ENCODE measurements at regions not wholly inside any gene's neighbourhood (a gene's known extent, or its start where the extent isn't known, plus 50 kb on each side); places are given as distances from the start of the nearest gene placed in this dataset.
"Not testable (repeated sequence)": the region's sequence is repeated elsewhere in the genome, so short reads cannot be mapped to it uniquely, and the experiment has no call there.

DNA sequence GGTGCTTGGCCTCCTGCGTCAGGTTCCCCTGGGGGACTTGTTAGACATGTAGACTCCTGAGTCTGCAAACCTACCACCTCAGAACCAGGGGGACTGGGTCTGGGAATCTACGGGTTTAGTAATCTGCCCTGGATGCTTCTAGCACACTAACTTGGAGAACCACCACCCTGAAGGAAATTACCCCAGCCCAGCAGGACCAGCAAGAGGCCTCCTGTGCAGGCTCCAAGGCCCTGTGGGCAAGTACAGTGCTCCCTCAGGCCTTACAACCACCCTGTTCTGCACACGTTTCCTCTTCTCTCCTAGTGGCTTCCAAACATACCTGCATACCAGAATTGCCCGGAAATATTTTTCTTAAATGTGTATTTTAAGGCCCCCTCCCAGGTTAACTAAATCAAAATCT, 423.0 kb downstream of the FUT8 start:
- DNase-seq: no peak

DNA sequence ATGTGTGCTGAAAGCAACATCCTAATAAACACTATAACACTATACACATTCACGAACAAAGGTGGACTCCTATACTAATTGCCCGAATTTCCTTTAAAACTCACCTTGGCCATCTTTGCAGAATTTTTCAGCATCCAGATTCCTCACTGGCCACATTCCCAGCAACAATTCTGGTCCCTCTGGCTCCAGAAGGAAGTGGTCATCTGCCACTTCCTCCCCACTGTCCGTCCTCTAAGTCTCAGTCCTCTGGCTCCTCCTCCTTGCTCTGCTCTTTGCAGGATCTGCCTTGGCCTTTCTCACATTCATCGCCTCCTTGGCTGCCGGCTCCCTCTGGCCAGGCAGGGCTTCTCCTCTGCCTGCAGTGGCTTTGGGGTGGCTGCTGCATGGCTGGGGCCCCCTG, 426.0 kb downstream of the FUT8 start:
- no peak for DNase-seq

DNA sequence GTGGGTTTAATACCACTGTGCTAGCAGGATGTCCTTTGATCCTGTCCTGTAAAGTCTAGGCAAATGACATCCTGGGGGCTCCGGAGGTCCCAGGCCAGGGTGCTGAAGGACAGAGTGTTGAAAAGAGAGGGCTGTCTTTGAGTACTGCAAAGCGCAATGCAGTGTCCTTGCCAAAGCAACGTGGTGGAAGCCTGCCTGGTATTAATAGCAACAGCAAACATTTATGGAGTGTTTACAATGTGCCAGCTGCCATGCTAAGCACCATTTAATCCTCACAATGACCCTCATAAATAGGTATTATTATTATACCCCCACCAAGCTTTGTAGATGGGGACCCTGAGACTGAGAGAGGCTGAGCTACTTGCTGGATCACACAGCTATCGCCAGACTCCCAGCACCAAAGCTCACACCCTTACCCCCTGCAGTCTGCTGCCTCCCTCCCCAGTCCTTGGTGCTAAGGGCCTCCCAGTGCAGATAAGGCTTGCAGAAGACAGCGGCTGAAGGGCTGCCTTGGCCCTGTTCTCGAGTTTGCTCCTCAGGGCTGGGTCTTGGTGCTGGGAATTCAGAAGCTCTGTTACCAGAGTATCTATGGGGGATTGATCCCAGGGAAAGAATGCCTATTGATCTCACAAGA, 427.7 kb downstream of the FUT8 start:
- no peak for DNase-seq

DNA sequence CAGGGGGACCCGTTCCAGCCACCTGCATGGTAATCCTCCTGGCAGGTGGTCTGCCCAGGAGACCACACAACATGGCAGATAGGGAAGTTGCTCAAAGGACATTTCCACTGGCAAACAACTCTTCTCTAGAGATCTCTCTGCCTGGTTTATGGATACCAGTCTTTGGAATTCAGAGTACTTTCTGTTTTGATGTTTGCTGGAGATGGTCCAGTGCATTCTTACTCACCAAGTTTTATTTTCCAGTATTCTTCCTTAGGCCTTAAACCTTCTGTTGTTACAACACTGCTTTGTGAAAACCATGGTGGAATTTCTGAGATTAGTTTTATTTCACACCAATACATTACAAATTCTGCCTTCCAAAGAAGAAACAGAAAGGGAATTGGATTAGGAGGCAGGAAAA, 428.3 kb downstream of the FUT8 start:
- DNase-seq: no peak

DNA sequence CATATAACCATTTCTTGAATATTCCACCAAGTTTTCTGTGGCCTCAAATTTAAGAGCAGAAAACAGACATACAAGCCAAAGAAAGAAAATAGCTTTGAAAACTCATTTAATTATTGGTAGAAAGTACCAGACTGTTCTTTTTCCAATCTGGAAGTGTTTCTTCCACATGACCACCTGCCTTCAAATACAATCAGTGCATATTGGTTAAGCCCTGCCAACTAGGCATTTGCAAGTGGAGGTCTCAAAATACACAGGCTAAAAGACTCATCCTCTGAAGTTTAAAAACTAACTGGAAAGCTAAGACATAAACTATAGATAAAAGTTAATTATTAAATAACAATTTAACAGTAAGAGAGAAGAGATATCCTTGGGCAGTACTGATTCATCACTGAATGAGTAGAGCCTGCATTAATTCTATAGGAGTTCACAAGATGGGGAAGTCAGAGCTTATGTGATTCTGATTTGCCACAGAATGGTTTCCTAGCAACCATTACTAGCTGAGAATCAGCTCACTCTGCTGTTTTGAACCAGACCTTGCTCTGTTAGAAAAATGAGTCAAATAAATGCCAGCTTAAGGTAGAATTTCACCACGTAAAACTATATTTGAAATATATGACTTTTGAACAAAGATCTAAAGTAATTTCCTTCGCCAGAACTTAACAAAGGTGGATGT, 433.8 kb downstream of the FUT8 start:
- no peak for DNase-seq

DNA sequence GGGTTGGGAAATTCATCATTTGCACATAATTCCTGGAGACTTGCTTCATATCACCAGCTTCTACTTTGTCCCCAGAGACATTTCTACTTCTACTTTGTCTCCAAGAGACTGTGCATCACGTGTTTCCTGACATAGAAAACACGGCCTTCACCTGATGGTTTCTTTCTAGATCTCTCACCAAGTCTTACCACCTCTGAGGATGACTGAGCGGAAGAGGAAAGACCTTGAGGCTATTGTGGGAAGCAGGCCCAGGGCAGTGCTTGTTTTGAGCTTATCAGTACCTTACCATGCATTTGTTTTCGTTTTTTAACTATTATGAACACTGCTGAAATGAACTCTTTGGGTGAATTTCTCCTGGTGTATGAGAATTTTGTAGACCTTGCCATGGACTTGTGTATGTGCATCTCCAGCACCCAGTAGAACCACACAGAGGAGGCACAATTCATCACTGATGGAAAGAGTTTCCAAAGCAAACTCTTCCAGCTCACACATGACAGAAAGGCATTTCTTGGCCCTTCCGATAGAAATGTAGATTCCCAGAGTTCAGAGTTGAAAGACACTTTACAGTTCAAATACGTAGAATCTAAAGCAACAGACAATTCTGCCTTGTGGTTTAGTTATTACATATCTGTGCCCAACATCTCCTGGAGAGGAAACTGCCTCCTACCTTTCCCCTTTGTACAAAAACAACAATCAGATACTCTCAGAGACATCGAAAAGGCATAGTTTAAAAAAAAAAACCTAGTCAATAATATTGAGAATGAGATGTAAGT, 434.7 kb downstream of the FUT8 start:
- peak; percentile 45 for DNase-seq

DNA sequence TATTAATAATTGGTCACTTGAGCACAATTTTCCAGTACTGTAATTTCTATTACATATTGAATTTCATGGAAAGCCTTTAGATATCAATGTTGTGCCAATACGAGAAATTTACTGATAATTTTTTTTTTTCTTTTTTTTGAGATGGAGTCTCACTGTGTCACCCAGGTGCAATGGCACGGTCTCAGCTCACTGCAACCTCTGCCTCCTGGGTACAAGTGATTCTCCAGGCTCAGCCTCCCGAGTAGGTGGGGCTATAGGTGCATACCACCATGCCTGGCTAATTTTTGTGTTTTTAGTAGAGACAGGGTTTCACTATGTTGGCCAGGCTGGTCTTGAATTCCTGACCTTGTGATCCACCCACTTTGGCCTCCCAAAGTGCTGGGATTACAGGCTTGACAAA, 435.4 kb downstream of the FUT8 start:
- not testable (repeated sequence) for DNase-seq

DNA sequence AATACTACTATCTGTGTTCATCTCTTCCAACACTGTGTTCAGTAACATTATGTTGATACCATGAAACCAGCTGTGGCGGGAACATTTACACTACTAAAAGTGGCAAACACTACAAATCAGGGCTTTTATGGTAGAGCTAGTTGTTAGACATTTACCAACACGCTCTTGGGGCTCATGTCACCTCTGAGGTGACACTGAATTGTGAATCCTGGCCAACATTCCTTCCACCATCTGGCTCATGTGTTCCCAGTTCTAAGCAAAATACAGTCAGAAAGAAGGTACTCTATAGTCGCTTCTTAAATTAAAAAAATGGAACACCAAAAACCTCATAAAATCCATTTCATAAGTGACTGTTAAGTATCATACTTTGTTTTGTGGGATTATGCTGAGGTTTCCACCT, 436.6 kb downstream of the FUT8 start:
- no peak for DNase-seq

DNA sequence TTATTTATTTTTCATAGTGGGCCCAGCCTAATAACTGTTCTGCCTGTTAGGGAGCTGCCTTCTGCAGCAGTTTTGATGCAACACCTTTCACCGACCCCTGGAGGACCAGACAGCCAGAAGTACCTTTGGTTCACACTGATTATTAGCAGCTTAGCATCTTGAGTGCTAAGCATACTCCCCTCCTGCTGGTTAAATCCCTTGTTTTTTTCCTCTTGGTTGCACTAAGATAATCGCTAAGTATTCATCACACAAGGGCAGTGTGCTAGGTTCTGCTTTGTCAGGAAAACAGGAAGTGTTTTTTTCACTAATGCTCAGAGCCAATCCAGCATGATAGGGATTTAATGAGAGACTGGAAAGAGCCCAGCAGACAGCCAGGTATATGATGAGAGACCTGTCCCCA, 437.0 kb downstream of the FUT8 start:
- DNase-seq: no peak

DNA sequence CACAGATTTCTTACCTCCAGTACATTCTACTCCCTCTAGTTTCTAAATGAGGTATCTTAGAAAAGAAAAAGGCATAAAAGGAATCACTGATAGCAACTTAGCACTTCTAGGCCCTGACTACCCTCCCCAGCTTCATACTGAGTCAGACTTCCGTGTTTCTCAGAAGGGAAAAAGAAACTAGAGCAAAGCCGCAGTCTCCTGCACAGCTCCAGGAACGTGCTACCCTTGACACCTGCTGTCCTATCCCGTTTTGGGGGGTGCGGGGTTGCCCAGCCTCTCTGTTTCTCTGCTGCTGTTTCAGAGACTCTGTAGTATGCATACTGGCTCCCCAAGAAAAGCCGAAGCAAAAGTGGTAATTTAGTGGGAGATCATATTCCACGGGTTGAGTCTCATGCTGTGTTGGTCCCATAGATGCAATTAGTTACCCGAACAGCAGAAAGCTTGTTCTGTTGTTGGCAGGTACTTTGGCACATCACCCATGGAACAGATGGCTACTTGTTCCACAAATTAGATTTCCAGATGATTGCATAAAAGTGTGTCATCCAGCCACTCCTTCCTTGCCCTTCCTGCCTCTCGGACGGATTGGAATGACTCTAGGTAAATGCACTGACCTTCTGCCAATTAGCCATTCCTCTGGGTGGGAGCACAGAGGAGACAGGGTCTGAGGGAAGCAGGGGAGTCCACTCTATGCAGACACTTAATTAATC, 438.1 kb downstream of the FUT8 start:
- DNase-seq: peak; percentile 65

DNA sequence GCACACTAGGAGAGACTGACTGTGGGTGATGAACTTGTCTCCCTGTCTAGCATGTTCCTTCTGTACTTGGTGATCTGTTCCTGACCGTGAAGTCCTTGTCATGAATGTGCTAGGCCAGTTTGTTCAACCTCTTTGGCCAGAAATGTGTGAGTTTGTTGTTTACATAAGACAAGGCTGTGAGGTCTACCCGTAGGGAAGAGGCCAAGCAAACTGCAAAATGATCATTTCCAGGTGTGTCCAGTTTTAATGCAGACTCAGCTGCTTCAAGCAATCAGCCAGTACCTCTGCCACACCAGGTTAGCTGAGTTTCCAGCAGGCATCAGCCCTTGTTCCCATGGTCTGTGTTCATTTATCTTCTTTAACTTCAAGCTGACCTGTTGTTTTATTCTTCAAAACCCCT, 440.2 kb downstream of the FUT8 start:
- DNase-seq: no peak

DNA sequence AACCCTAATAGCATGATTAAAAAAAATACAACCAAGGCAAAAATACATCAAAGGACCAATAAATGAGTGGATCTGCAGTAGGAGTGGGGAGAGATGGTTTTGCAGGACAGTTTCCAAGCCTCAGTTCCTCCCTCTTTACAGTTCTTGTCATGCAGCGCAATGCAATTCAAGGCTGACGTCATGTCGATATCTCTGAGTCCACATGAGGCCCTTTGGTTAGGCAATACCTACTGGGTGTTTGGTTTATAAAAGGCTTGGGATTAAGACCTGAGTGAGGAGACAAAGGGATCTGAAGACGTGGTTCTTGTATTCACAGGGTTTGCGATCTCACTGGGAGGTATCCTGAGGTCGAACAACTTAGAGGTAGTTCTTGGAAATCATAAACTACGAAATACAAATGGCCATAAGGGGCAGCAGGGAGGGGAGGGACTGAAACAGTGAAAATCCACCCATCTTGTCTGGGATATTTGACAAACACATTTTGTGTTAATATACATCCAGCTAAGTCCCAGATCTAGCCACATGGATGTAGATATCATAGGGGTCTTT, 441.0 kb downstream of the FUT8 start:
- no peak for DNase-seq

DNA sequence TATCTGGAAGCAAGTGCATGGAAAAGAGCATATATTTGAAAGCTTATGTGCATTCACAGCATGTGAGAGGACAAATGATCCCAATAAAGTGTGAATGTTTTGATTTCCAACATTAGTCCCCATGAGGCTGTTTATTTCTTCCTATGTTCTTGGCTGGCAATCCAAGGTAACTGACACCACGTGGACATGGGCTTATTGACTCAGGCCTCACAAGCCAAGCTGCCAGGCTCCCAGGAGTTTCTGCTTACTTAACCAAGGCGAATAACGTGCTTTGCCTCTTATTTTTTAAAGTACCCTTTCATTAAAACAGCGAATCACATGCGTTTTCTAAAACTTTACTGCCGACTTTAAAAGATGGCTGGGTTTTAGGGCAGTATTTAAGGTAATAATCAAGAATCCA, 441.7 kb downstream of the FUT8 start:
- no peak for DNase-seq

DNA sequence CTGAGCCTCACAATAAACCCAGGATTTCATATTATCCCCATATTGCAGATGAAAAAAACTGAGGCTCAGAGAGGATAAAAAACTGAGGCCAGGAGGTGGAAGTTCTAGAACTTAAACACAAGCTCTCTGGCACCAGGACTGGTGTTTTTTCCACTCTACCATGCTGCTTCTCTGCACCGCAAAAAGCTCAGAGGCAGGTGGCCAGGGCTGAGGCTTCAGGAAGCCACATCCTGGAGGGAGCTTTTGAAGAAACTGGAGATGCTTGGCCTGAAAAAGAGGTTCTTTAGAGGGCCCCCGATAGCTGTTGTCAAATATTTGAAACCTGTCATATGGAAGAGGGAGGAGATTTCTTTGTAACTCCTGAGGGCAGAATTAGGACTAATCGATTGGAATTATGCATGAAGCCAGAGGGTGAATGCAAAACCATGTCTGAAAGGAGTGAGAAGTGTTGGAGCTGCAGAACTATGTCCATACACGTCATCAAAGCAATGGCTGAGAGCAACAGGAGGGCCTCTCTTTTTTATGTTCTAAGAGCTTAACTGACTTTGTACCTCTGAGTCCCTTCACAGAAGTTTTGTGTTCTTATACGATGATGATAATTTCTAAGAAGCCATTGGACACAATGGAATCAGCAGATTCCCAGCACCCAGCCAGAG, 448.6 kb downstream of the FUT8 start:
- no peak for DNase-seq

DNA sequence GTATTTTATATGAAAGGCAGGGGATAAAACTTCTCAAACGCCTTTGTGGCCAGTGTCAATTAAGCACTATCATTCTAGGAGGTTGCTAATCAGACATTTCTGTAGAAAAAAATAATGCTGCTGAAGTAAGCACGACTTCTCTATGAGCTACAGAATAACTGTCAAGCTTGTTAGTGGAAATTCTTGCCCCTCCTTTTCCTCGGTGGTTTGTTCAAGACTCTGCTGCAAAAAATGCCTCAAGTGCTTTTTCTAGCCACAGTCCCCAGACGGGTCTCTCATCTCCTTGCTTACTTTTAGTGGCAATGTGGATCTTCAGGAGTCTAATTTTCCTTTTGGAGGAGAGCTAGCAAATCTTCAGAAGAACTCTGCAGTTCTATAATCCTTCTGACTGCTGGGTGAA, 452.0 kb downstream of the FUT8 start:
- DNase-seq: no peak

DNA sequence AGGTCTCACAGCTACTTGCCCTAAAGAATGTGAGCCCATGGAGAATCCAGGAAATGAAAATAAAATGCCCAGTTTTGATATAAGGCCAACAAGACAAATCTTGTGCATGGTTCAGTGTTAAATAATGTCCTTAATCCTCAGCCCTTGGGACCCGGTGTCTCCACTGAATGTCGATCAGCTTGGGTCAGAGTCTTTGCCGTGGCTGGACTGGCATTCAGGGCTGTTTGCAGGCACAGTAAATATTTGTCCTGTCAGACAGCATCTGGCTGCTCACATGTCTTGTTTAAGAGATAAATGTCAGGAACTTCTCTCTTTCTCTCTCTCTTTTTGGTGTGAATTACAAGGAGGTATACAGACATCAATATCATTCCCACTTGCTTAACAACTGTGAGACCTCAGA, 452.5 kb downstream of the FUT8 start:
- no peak for DNase-seq

DNA sequence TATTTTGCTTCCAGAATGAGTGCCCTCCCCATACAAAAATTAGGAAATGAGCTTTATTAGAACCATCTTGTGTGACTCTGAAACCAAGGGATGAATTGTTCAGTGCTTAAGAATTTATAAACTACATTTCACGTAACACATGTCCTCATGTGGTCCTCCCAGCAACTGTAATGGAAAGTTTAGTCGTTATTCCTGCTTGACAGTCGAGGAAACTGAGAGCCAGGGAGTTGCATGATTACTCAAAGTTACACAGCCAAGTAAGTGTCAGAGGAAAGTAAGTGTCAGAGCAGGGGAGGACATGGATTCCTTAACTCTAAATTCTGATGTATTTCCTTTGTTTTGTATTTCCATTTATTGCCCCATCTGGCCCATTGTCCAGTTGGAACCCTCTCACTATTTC, 453.9 kb downstream of the FUT8 start:
- DNase-seq: no peak

DNA sequence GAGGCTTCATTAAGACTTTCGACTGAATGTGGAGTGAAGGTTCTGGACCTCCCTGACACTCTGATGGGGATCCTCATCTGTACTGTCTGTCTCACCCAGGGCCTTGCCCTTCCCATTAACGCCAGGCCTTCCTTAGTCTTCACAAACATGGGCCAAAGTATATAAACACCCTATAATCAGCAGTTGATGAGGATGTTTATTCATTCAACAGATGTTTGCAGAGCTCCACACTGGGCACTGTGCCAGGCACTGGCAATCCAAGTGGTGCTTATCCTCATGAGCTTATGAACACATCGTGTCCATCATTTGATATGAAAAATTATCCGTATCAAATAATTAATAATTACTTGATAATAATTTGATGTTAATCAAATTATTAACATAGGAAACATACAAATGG, 454.4 kb downstream of the FUT8 start:
- DNase-seq: no peak

DNA sequence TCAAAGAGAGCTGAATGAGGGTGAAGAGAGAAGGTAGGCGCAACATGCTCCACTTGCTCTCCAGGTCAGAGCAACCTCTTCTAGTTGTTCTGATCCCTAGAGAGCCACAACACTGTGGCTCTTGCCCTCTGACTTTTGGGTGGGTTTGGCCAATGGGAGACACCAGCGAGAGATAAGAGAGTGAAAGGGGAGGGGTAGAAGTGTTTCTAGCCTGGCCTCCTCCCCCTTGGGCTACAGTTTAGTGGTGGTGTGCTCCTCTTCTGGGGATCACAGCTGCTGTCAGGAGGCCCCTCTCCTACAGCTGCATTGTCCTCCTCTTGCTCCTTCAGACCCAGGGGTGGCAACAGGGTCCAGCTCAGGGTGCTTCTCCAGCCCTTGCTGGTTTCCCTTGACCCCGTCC, 454.8 kb downstream of the FUT8 start:
- no peak for DNase-seq

DNA sequence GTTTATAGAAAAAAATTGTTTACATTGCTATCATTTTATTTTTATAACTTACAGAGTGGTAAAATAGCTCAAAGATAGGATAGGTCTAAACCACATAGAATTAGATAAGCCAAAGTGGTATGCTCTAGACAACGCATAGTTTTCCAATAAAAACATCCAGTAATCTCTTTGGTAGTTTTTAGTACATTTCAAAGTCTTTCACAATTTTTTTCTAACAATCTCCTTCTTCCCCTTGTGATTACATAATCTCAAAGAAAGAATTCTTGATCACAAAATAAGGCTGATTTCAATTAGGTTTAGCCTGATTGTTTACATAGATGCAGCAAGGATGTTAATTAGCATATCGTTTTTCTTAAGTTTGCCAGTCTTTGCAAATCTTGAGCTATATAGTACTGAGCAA, 460.0 kb downstream of the FUT8 start:
- no peak for DNase-seq

DNA sequence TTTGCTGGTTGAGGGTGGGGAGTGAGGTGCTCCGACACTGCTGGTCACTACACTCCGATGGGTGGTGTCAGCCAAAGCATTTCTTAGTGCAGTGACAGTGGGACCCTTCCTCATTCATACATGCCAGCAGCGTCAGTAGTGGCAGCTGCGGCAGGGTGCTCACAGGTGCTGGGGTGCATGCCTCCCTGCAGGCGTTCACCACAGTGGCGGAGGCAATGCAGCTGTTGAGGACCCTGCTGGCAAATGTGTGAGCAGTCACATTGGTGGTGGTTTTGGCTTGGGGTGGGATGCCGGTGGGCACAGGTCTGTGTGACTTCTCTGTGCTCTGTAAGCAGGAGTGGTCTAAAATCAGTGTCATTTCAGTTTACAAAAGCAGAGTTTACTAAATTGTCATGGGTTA, 464.6 kb downstream of the FUT8 start:
- DNase-seq: no peak

DNA sequence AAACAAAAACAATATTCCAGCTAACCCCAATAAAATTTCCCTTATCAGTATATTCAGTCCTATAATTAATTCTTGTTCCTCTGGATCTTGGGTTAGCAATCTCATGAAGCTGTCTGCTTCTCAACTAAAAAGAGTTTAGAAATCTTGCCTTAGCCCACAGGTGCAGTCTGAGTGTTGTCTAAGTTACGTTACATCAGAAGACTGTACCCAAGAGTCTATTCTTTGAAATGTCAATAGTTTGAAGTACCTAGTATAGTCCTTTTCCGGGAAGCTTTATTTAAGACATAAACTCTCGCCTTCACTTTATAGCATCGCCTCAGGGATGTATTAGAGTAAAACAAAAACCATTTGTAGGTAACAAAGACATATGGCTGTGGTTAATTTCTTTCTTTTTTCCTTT, 465.1 kb downstream of the FUT8 start:
- DNase-seq: no peak

DNA sequence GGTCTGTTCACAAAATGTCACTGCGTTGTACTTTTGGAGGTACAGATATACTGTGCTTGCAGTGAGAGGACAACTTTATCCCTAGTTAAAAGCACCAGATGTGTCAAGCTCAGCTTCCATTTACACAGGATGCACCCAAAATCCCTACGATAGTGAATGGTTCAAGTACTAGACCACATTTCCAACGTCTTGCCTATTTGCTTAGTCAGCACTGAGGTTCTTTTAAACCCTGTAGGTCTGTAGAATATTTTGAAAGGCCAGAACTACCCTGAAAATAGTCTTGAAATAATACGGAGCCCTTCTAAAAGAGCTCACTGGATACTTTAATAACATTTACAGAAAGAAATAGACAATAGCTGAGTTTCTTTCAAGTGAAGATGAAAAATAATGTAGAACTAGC, 466.1 kb downstream of the FUT8 start:
- no peak for DNase-seq

Measured in activated naive CD4-positive, alpha-beta T cell treated with anti-CD3 and anti-CD28 coated beads, Interleukin-2, amount 50 U/mL, for 16 hours (primary cell).